ENCODE measurements at regions not wholly inside any gene's neighbourhood (a gene's known extent, or its start where the extent isn't known, plus 50 kb on each side); places are given as distances from the start of the nearest gene placed in this dataset.

GRCh38 chr9:126155756-126156664 is 170.6 kb upstream of the MVB12B start:
- H3K9me3 ChIP-seq (ENCODE audit: low read depth, low read length), result no peaks in the 10 kb centered on the region

GRCh38 chr9:126156898-126157297 is 169.7 kb upstream of the MVB12B start:
- H3K4me3 ChIP-seq (ENCODE audit: low read length), result no peak overlapping the region
- H3K9me3 ChIP-seq (ENCODE audit: low read depth, low read length), result no peaks in the 10 kb centered on the region
- H3K4me1 ChIP-seq (ENCODE audit: insufficient read depth, low read length), result no peaks in the 10 kb centered on the region
- H3K27me3 ChIP-seq (ENCODE audit: insufficient read depth, low read length), result no peaks in the 10 kb centered on the region

More at GRCh38 chr9:126155756-126156664, 170.6 kb upstream of the MVB12B start:
- no peaks in the 10 kb centered on the region for H3K4me1 ChIP-seq (ENCODE audit: insufficient read depth, low read length)
- no peaks in the 10 kb centered on the region for H3K27me3 ChIP-seq (ENCODE audit: insufficient read depth, low read length)
- no peak overlapping the region for H3K4me3 ChIP-seq (ENCODE audit: low read length)

- H3K27me3 ChIP-seq (ENCODE audit: insufficient read depth, low read length), result no peaks in the 10 kb centered on the region
- H3K4me3 ChIP-seq (ENCODE audit: low read length), result no peak overlapping the region
- H3K9me3 ChIP-seq (ENCODE audit: low read depth, low read length), result no peaks in the 10 kb centered on the region
- no peaks in the 10 kb centered on the region for H3K4me1 ChIP-seq (ENCODE audit: insufficient read depth, low read length)
These were observed 169.2 kb upstream of the MVB12B start for GRCh38 chr9:126157423-126157822.

- no peaks in the 10 kb centered on the region for H3K27me3 ChIP-seq (ENCODE audit: insufficient read depth, low read length)
- no peak overlapping the region for H3K4me3 ChIP-seq (ENCODE audit: low read length)
- no peaks in the 10 kb centered on the region for H3K9me3 ChIP-seq (ENCODE audit: low read depth, low read length)
- H3K4me1 ChIP-seq (ENCODE audit: insufficient read depth, low read length), result no peaks in the 10 kb centered on the region
These were observed 168.6 kb upstream of the MVB12B start for GRCh38 chr9:126157826-126158587.

- Histone ChIP-seq H3K4me1 (ENCODE audit: insufficient read depth, low read length) (no peaks in the 10 kb centered on the region), H3K27me3 (ENCODE audit: insufficient read depth, low read length) (no peaks in the 10 kb centered on the region), H3K4me3 (ENCODE audit: low read length) (no peak overlapping the region), H3K9me3 (ENCODE audit: low read depth, low read length) (no peaks in the 10 kb centered on the region)
These were observed 167.8 kb upstream of the MVB12B start for GRCh38 chr9:126158588-126159429.

- Histone ChIP-seq H3K4me1 (ENCODE audit: insufficient read depth, low read length) (no peaks in the 10 kb centered on the region), H3K4me3 (ENCODE audit: low read length) (no peak overlapping the region), H3K27me3 (ENCODE audit: insufficient read depth, low read length) (no peaks in the 10 kb centered on the region), H3K9me3 (ENCODE audit: low read depth, low read length) (no peaks in the 10 kb centered on the region)
These were observed 167.1 kb upstream of the MVB12B start for GRCh38 chr9:126159430-126160060.

GRCh38 chr9:126160067-126160853 is 166.4 kb upstream of the MVB12B start:
- H3K9me3 ChIP-seq (ENCODE audit: low read depth, low read length), result no peaks in the 10 kb centered on the region
- no peak overlapping the region for H3K4me3 ChIP-seq (ENCODE audit: low read length)
- H3K4me1 ChIP-seq (ENCODE audit: insufficient read depth, low read length), result no peaks in the 10 kb centered on the region
- no peaks in the 10 kb centered on the region for H3K27me3 ChIP-seq (ENCODE audit: insufficient read depth, low read length)

GRCh38 chr9:126160854-126161329 is 165.7 kb upstream of the MVB12B start:
- H3K4me1 ChIP-seq (ENCODE audit: insufficient read depth, low read length), result no peaks in the 10 kb centered on the region
- H3K4me3 ChIP-seq (ENCODE audit: low read length), result no peak overlapping the region
- no peaks in the 10 kb centered on the region for H3K27me3 ChIP-seq (ENCODE audit: insufficient read depth, low read length)
- no peaks in the 10 kb centered on the region for H3K9me3 ChIP-seq (ENCODE audit: low read depth, low read length)

- H3K27me3 ChIP-seq (ENCODE audit: insufficient read depth, low read length), result peaks cover 3% of the 10 kb centered on the region
- H3K4me3 ChIP-seq (ENCODE audit: low read length), result no peak overlapping the region
- no peaks in the 10 kb centered on the region for H3K4me1 ChIP-seq (ENCODE audit: insufficient read depth, low read length)
- no peaks in the 10 kb centered on the region for H3K9me3 ChIP-seq (ENCODE audit: low read depth, low read length)
These were observed 163.8 kb upstream of the MVB12B start for GRCh38 chr9:126162611-126163381.

- H3K27me3 ChIP-seq (ENCODE audit: insufficient read depth, low read length), result peaks cover 3% of the 10 kb centered on the region
- H3K4me1 ChIP-seq (ENCODE audit: insufficient read depth, low read length), result no peaks in the 10 kb centered on the region
- H3K9me3 ChIP-seq (ENCODE audit: low read depth, low read length), result no peaks in the 10 kb centered on the region
- no peak overlapping the region for H3K4me3 ChIP-seq (ENCODE audit: low read length)
These were observed 161.7 kb upstream of the MVB12B start for GRCh38 chr9:126164796-126165525.

GRCh38 chr9:126165755-126166154 is 160.9 kb upstream of the MVB12B start:
- peaks cover 3% of the 10 kb centered on the region for H3K27me3 ChIP-seq (ENCODE audit: insufficient read depth, low read length)
- H3K4me1 ChIP-seq (ENCODE audit: insufficient read depth, low read length), result no peaks in the 10 kb centered on the region
- H3K9me3 ChIP-seq (ENCODE audit: low read depth, low read length), result no peaks in the 10 kb centered on the region
- no peak overlapping the region for H3K4me3 ChIP-seq (ENCODE audit: low read length)

GRCh38 chr9:126166291-126166690 is 160.3 kb upstream of the MVB12B start:
- Histone ChIP-seq H3K27me3 (ENCODE audit: insufficient read depth, low read length) (peaks cover 3% of the 10 kb centered on the region), H3K4me1 (ENCODE audit: insufficient read depth, low read length) (no peaks in the 10 kb centered on the region), H3K4me3 (ENCODE audit: low read length) (no peak overlapping the region), H3K9me3 (ENCODE audit: low read depth, low read length) (no peaks in the 10 kb centered on the region)

- no peak overlapping the region for H3K4me3 ChIP-seq (ENCODE audit: low read length)
- peaks cover 3% of the 10 kb centered on the region for H3K27me3 ChIP-seq (ENCODE audit: insufficient read depth, low read length)
- no peaks in the 10 kb centered on the region for H3K9me3 ChIP-seq (ENCODE audit: low read depth, low read length)
- H3K4me1 ChIP-seq (ENCODE audit: insufficient read depth, low read length), result no peaks in the 10 kb centered on the region
These were observed 159.8 kb upstream of the MVB12B start for GRCh38 chr9:126166866-126167265.
